Kasumi-1 (cell line): ENCODE measurements at regions not wholly inside any gene's neighbourhood (a gene's known extent, or its start where the extent isn't known, plus 50 kb on each side); places are given as distances from the start of the nearest gene placed in this dataset.
"Not testable (repeated sequence)": the region's sequence is repeated elsewhere in the genome, so short reads cannot be mapped to it uniquely, and the experiment has no call there.

Source experiments
- DNase-seq, 2 experiments: peaks; one replicate each; lab custom pipeline; 2025; lab: John Stamatoyannopoulos, UW

DNA sequence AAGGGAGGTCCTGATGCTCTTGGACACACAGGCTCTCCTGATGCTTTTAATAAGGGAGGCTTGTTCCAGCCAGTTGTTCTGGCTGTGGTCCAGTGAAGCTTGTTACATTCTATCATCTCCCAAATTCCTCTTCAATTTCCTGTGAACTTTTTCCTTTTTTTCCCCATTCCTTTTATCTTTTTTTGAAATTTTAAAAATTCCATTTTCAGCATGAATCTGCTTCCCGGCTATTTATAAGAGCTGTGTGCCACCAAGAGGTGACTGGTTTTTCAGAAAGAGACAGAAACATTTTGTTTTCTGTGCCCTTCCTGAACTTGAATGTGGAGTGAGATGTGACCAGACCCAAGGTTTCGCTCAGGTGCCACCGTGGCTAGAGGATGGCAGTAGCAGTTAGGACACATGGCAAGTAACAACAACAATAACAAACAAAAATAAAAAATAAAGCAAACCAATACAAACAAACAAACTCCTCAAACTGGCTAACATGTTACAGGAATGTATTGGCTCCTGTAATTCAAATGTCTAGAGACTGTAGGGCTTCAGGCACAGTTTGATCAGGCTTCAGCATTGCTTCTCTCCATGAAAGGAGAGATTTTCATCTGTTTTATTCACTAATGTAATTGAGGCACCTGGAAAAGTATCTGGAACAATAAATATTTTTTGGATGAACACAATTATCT lies 121.1 kb downstream of the BOD1 start:
- no peak for DNase-seq

DNA sequence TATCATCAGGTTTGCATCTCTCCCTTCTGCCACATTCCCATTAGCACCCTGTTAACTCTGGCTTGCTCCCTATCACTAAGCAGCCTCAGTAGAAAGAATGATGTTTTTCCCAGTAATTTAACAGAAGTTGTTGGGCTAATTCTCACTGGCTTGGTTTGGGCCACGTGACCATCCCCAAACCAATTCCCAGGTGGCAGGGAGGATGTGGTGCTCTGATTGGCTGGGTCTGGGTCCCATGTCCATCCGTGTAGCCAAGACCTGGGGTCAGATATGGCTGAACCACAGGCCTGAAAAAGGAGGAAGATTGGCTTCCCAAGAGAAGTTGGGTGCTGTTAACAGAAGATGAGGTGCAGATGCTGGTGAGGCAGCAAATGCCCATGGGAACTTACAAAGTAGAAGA lies 122.0 kb downstream of the BOD1 start:
- no peak for DNase-seq

DNA sequence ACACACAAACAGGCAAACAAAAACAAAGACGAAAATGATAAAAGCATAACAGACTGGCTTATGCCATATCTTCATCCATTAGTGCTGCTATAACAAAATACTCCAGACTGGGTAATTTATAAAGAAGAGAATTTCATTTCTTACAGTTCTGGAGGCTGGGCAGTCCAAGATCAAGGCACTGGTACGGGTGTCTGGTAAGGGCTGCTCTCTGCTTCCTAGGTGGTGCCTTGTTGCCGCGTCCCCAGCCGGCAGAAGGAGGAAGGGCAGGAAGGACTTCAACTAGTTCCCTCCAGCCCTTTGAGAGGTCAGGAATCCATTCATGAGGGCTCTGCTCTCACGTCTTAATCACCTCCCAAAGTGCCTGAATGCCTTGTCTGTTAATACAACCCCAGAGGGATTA lies 122.6 kb downstream of the BOD1 start:
- no peak for DNase-seq

DNA sequence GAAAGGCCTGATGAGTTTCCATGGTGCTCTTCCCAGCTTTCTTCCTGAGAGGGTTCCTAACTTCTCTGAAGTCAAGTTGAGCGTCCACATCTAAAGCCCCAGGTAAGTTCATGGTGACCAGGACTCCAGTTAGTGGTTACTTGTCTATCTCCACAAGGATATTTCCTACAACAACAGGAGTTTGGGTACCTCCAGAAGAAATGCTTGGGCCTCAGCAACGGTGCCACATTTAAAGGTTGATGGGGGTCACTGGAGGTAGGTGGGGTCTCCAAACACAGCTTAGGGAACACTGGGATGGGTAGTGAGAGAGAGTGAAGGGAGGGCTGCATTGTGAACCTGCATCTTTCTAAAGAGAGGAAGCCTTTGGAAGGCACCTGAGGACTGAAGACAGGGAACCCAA lies 123.4 kb downstream of the BOD1 start:
- no peak for DNase-seq

DNA sequence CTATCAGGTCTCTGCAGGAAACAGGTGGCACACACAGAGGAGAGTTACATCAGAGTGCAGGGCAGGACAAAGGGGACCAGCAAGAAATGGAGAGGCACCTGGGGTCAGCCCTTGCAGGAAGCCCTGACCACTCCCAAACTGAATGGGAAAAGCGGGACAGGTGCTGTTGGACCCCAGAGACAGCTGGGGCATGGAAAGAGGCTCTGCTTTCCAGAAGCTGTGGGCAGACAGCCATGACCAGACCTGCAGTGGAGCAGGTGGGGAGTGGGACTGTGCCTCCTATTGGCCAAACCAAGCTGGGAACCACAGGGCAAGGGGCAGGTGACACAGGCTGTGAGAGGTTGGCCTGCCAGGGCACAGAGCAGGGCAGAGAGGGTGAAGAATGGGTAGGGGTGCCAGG lies 125.8 kb downstream of the BOD1 start:
- no peak for DNase-seq

DNA sequence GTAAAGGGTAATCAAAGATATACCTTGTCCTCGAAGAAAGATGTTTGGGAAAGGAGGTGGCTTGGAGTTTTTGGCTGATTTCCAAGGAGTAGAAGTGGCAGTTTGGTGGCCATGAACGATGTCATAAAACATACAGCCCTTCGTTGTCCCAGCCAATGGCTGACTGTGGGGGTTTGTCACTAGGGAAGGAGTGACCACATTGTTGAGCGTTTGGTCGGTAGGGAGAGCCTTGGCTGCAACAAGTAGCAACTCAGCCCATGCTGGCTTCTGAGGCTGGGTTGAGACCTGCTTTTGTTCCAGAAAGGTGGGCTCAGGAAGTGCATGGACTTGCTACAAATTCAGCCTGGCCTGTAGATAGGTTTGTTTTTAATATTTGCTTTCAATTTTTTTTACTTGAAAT lies 128.3 kb downstream of the BOD1 start:
- no peak for DNase-seq

DNA sequence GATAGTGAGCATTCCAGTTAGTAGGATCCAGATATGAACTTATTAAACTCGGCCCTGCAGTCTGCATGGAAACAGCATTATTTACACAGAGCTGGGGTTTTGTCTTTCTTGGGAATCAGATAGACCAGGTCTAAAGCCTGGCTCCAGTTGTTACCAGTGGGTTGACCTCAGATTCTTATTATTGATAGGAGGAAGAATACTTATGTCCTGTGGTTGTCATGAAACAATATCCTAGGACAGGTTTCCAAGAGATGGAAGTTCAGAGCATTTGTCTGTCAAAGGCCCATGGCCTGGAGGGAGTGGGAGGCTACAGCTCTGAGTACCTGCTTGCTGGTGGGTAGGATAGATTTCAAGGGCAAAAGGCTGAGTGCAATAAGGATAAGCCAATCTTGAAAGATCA lies 129.2 kb downstream of the BOD1 start:
- DNase-seq: no peak

DNA sequence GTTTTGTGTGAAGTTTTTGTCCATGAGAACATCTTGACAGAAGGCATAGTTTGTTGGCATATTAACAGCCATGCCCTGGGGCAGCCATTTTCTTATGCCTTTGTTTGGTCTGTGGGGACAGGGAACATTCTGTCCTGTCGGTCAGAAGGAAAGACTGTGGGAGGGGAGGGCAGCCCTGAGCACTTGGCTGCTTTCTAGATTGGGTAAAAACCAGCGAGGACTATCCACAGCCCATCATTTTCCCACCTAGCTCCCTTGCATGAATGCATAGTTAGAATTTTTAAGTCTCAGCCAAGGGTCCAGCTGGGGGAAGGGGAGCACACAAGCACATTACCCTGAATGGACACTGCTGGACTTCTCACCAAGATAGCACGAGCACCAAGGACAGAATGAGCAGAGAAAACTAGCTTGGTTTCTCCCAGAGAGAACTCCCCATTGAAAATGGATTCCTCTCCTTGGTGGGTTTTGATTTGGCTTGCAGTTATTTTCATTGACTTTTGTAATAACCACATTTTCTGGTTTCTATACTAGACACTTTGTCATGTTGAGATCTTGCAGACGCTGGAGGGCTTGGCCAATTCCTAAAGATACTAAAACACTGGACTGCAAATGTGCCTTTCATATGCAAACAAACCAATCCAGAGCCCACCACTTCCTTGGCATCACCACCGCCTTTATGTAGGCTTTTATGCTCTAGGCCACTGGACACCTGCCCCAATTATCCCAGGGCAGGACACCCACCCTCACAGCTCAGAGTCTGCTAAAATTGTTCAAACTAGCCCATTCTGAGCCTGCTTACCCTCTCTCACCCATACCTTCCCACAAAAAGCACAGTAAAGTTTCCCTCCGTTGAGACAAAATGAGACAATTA lies 129.9 kb downstream of the BOD1 start:
- no peak for DNase-seq

DNA sequence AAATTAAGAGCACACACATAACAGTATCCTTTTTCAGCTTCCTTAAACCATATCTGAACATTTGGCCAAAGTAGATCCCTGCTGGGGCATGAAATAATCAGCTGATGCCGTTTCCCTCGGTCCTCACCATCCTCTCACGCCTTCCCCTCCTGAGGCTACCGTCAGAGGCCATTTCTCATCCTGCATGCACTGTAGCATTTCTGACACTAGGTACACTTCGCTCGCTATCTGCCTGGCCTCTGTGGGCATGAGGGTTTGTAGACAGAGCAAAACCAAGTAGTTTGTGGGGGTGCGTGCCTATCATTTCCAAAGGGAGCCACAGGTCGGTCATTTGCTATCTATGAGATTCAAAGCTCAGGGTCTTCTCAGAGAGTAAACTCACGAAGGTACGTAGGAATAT lies 131.9 kb downstream of the BOD1 start:
- no peak for DNase-seq

DNA sequence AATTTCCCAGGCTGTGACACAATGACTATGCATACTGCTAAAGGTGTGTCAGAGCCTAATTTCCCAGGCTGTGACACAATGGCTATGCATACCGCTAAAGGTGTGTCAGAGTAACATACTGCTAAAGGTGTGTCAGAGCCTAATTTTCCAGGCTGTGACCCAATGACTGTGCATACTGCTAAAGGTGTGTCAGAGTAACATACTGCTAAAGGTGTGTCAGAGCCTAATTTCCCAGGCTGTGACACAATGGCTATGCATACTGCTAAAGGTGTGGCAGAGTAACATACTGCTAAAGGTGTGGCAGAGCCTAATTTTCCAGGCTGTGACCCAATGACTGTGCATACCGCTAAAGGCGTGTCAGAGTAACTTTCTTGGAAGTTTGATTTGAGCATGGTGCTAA lies 132.9 kb downstream of the BOD1 start:
- not testable (repeated sequence) for DNase-seq

DNA sequence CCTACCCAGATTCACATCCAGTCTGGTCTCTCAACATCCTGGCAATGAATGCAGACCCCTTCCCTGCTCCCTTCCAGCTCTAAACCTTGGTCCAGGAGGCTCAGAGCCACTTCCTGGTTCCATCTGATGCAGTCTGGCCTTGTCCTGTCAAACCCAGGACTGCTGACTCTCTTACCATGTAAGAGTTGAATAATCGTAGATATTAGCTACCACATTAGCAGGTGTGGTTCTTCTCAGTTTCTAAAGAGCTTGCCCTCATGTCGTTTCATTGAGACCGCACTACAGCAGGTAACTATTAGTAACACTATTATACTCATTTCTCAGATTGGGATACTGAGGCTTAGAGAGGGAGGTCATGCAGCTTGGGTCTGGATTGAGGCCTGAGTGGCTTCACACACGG lies 133.3 kb downstream of the BOD1 start:
- no peak for DNase-seq

DNA sequence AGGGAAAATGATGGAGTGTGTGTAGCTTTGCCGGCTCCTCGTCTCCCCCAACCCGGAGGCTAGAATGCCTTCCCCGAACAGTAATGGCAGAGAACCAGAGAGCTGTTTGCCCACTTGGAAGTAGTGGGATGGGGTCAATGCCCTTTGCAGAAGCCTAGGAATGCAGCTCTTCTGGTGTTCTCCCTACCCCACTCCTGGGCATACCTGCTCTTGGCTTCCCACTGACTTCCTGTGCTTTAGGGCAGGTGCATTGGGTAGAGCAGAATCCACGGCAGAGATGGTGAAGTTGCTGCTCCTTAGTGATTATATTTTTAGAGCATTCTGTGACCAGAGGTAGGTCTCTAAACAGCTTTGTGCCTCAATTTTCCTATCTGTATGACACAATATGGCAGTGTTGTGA lies 134.6 kb downstream of the BOD1 start:
- no peak for DNase-seq

DNA sequence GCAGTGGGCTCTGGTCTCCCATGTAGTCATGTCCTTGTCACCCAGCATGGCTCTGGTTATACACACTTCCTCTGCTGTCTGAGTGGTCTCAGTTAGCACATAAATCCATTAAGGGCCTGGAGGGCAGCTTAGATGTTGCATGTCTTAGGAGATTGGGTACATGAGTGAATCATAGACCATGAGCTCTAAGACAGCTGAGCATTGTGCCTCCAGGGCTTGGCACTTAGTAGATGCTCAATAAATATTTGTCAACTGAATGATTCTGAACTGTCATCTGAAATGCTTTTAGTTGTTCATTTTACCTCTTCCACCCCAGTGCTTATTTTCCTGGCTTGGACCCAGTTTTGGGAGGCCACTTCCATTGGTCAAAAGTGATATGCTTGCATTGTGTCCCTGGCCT lies 135.6 kb downstream of the BOD1 start:
- DNase-seq: no peak

DNA sequence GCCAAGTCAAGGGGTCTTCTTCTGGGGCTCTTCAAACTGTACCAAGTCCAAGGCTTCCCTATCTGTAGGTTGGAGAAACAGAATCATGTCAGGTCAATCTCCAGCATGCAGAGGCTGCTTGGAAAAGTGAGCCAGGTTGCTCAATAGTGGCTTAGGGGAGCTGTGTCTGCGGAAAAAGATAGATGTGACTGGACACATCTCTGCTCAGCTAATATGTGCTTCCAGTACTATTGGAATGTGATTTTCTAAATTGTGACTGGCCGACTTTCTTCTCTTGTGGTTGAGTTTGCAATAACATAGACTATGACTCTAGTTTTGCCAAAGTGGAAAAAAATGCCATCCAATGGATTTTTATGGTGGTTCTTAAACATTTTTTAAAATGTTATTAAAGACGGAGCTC lies 136.7 kb downstream of the BOD1 start:
- DNase-seq: no peak

DNA sequence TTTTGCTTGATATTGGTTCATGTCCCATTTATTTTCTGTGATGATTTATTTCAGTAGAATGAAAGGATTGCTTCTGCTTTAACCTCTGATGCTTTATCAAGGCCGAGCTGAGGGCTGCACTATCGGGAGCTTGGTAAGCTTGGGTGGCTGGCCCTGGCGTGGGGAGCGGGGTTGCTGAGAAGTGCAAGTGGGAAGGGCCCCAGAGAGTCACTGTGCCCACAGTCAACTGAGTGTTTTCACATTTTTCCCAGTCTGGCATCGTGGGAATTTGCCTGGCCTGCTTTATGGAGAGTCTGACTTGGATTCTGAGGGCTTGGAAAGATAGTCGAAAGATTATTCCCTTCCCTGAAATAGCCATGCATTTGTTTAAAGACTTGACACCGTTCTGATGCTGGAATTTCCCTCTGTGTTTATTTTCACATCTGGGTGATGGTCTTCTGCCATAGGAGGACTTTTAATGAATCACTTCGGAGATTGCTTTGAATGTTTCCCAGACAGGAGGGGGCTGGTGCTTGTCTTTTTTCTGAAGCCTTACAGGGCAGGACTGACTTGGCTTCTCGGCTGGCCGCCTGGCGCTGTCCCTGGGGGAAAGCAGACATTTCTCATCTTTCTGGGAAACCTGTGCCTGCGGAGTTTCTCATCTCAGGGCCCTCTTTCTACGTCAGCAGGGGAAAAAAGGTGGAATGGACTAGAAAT lies 139.0 kb downstream of the BOD1 start:
- DNase-seq: no peak

DNA sequence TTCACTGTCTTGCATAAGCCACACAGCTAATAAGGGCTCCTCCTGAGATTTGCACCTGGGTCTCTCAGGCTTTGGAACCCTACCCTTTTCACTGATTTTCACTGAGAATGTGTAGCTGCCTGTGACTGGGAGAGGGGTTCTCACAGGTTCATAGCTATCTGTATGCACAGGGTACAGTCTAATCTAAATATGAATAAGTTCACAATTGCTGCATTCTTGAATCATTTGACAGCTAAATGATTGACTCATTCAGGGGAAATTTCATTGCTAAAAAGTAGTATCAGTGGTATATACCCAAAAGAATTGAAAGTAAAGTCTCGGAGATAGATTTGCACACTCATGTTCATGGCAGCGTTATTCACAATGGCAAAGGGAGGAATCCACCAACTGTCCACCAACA lies 140.7 kb downstream of the BOD1 start:
- DNase-seq: no peak

DNA sequence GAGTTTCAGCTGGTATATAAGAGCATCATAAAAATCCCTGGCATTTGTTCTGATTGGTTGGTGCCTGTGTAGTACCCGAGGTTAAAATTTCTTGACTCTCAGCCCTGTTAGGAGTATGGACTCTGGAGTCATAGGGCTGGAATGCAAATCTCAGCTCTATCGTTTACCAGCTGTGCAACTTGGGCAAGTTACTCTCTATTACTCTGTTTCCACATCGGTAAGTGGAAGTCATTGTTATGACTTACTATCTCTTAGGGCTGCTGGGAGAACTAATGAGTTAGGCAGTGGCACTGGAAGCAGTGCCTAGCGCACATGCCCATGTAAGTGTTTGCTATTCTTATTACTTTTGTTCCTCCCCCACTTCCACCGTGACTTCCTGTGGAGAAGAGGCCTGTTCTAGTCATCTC lies 141.6 kb downstream of the BOD1 start:
- no peak for DNase-seq

DNA sequence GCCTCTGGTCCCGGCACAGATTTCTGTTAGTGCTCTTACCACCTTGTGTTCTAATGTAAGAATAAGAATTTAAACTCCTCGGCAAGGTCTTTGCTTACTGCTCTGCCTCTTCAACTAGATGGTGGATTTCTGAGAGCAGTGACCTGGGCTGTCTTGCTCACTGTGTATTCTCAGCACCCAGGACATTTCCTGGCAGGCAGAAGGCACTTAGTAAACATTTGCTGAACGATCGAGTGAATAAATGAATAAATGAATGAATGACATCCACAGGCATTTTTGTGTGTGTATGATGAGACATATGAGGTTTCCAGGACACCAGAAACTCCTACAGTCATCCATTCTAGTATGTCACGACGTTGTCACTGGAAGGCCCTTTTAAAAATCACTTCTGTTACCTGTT lies 143.2 kb downstream of the BOD1 start:
- no peak for DNase-seq

DNA sequence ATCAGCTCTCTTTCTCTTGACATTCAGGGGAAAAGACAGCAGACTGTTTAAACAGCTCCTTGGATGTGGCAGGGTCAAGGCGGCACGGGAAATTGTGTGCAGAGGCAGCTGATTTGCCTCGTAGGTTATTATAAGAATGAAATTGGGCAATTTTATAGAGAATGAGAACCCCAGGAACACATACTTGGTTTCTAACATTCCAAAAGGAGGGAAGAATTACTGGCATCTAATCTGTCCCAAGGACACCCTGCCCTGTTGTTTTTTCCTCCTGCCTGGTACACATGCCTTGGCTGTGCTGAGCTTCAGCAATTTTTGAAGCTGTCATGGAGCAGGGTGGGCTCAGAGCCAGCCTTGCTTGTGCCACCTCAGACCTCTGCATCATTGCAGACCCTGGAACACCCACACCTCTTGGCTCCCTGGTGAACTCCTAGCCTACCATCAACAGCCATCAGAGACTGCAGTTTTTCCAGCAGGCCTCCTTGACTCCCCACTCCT lies 143.6 kb downstream of the BOD1 start:
- DNase-seq: no peak

DNA sequence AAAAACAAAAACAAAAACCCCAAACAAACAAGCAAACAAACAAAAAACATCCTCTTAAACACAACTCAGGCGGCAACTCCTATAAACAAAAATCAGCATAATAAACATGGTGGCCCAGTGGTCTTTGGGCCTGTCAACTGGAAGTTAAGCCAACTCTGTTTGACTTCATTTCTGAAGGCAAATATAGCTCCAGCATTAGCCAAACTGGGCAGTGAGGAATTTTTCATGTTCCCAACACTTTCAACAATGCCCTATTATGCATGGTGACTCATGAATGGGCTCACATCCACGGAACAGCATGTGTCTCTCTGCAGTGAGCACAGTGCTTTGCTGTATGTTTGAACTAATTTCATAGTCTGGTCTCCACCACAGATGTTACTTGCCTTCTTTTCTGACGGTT lies 143.9 kb upstream of the STC2 start:
- no peak for DNase-seq

DNA sequence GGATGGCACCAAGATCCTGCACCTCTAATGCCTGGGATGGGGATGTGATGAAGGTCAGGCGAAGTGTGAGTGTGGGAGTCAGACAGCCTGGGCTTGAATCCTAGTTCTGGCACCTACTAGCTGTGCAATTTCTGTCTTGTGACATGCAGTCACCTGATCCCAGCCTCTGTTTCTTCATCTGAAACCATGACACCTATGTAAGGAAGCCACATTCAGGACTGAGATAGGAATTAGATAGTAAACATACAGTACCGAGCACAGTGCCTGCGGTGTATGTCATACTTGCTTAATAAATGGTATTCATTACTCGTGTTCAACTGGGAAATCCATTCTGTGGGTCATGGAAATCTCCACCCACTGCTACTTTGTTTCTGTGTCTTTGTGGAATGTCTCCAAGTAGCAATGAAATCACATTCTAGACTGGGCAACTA lies 140.6 kb upstream of the STC2 start:
- no peak for DNase-seq

DNA sequence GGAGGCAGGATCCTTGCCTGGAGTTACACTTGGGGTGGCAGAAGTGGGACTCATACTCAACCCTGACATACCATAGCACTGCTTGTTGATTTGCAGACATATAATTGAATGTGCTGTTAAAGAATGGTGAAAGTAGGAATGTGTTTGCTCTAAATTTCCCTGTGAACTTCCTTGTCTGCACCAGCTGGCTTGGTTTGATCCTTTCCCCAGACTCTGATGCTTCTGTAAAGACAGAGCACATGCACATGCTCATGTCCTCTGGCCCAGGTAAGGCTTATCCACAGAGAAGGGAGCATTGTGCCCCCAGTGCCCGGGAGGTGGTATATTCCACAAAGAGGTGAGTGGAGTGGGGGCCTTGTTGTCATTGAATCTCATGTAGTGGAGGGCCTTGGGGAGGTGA lies 138.0 kb upstream of the STC2 start:
- DNase-seq: no peak

DNA sequence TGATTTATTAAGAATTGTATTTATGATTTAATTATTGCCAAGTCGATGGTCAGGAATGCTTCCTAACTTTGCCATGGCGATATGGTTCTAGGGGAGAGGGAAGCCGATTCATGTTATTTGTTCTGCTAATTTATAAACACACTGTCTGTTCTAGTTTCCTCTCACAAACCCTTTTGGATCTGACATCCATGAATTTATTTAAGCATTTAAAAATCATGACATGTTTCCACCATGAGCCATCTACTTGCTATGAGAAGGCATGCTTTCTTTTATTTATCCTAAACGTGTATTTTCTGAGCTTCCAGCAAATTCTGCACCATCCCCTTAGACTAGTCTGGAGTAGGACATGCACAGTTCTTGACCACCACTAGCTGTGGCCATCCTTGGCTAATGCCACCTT lies 136.6 kb upstream of the STC2 start:
- DNase-seq: no peak
